ENCODE measurements at regions not wholly inside any gene's neighbourhood (a gene's known extent, or its start where the extent isn't known, plus 50 kb on each side); places are given as distances from the start of the nearest gene placed in this dataset.

- ChIA-PET CTCF (no interaction called here), POLR2A (no interaction called here)
- peaks cover 16% of the 10 kb centered on the region for H3K4me1 Mint-ChIP-seq
- no peaks in the 10 kb centered on the region for H3K36me3 Mint-ChIP-seq (ENCODE audit: low read depth)
- H3K9me3 Mint-ChIP-seq (ENCODE audit: low read depth), result no peaks in the 10 kb centered on the region
- H3K27ac Mint-ChIP-seq, result no peak overlapping the region
- ATAC-seq (no peak), DNase-seq (no peak)
- intact Hi-C loops (cut with DNase I, micrococcal nuclease), result no loop called here
- H3K4me3 Mint-ChIP-seq, result no peak overlapping the region
- H3K27me3 Mint-ChIP-seq, result peaks cover 14% of the 10 kb centered on the region
These were observed 167.0 kb downstream of the NUFIP1 start for GRCh38 chr13:44822291-44822690.

DNA sequence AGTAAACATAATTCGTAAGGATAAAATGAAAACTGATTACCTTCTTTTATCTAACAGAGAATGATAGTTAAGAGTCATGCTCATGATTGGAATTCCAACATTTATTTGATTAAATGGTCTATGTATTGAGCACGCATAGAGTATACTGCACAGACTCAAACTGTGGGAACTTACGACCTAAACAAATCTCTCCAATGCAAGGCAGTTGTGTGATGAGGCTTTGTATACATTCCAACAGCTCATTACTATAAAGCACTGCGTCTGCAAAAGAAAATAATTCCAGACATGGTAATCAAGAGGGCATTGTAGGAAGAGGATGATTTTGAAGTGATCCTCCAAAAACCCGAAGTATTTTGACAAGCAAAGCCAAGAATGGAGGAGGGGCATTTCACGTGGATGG, 169.5 kb downstream of the NUFIP1 start:
- Mint-ChIP-seq H3K4me1 (peaks cover 27% of the 10 kb centered on the region), H3K36me3 (ENCODE audit: low read depth) (no peaks in the 10 kb centered on the region), H3K9me3 (ENCODE audit: low read depth) (no peaks in the 10 kb centered on the region), H3K4me3 (no peak overlapping the region), H3K27ac (peak overlapping the region; percentile 73), H3K27me3 (peaks cover 18% of the 10 kb centered on the region)
- no peak for DNase-seq
- CTCF ChIA-PET, result interaction anchor here (0.9 to 1.5 kb wide), 4 partner anchors 12 to 98 kb away, joined by 3 to 5 read pairs (median 4); no protein-coding TSS in a partner anchor
- POLR2A ChIA-PET, result no interaction called here
- ATAC-seq, result no peak
- intact Hi-C loops (cut with DNase I, micrococcal nuclease), result loop anchor here (1.0 to 5.0 kb wide), 11 partner anchors 50 to 622 kb away; partner anchors contain the start of gene TSC22D1 (in 1 of the 2)

GRCh38 chr13:44819245-44819644, 170.0 kb downstream of the NUFIP1 start:
- ChIA-PET CTCF (interaction anchor here (0.8 to 1.5 kb wide), 4 partner anchors 11 to 99 kb away, joined by 3 to 5 read pairs (median 3); no protein-coding TSS in a partner anchor), POLR2A (no interaction called here)
- Mint-ChIP-seq H3K27me3 (peaks cover 20% of the 10 kb centered on the region), H3K9me3 (ENCODE audit: low read depth) (no peaks in the 10 kb centered on the region), H3K4me1 (peaks cover 27% of the 10 kb centered on the region), H3K36me3 (ENCODE audit: low read depth) (no peaks in the 10 kb centered on the region), H3K27ac (peak overlapping the region; percentile 73), H3K4me3 (no peak overlapping the region)
- peak; percentile 43 for DNase-seq
- intact Hi-C loops (cut with DNase I, micrococcal nuclease), result loop anchor here (1.0 to 5.0 kb wide), 11 partner anchors 50 to 622 kb away; partner anchors contain the start of gene TSC22D1 (in 1 of the 2)
- peak; percentile 85 for ATAC-seq

GRCh38 chr13:44818428-44818827, 170.8 kb downstream of the NUFIP1 start:
- no peak for DNase-seq
- H3K4me3 Mint-ChIP-seq, result no peak overlapping the region
- ChIA-PET CTCF (interaction anchor here (0.6 to 0.8 kb wide), 3 partner anchors 84 to 253 kb away, joined by 3 read pairs; no protein-coding TSS in a partner anchor), POLR2A (no interaction called here)
- H3K4me1 Mint-ChIP-seq, result peaks cover 27% of the 10 kb centered on the region
- no peak for ATAC-seq
- H3K27me3 Mint-ChIP-seq, result peaks cover 21% of the 10 kb centered on the region
- H3K9me3 Mint-ChIP-seq (ENCODE audit: low read depth), result no peaks in the 10 kb centered on the region
- intact Hi-C loops (cut with DNase I, micrococcal nuclease), result loop anchor here (2.0 to 5.0 kb wide), 7 partner anchors 50 to 621 kb away; partner anchors contain the start of gene TSC22D1 (in 1 of the 2)
- H3K36me3 Mint-ChIP-seq (ENCODE audit: low read depth), result no peaks in the 10 kb centered on the region
- H3K27ac Mint-ChIP-seq, result no peak overlapping the region

GRCh38 chr13:44818016-44818415, 171.3 kb downstream of the NUFIP1 start:
- no peaks in the 10 kb centered on the region for H3K36me3 Mint-ChIP-seq (ENCODE audit: low read depth)
- H3K27ac Mint-ChIP-seq, result no peak overlapping the region
- H3K4me3 Mint-ChIP-seq, result no peak overlapping the region
- ATAC-seq, result no peak
- DNase-seq, result no peak
- ChIA-PET POLR2A (no interaction called here), CTCF (interaction anchor here (0.6 to 0.7 kb wide), 2 partner anchors 84 to 252 kb away, joined by 3 read pairs; no protein-coding TSS in a partner anchor)
- intact Hi-C loops (cut with DNase I, micrococcal nuclease), result loop anchor here (2.0 to 5.0 kb wide), 7 partner anchors 49 to 621 kb away; partner anchors contain the start of gene TSC22D1 (in 1 of the 2)
- H3K4me1 Mint-ChIP-seq, result peaks cover 27% of the 10 kb centered on the region
- no peaks in the 10 kb centered on the region for H3K9me3 Mint-ChIP-seq (ENCODE audit: low read depth)
- peaks cover 22% of the 10 kb centered on the region for H3K27me3 Mint-ChIP-seq

GRCh38 chr13:44817131-44817671, 172.1 kb downstream of the NUFIP1 start:
- no peaks in the 10 kb centered on the region for H3K9me3 Mint-ChIP-seq (ENCODE audit: low read depth)
- peaks cover 23% of the 10 kb centered on the region for H3K27me3 Mint-ChIP-seq
- no peaks in the 10 kb centered on the region for H3K36me3 Mint-ChIP-seq (ENCODE audit: low read depth)
- ATAC-seq, result no peak
- DNase-seq, result peak; percentile 8
- H3K4me1 Mint-ChIP-seq, result peaks cover 27% of the 10 kb centered on the region
- POLR2A ChIA-PET, result interaction anchor here (0.6 kb wide), 1 partner anchor 440 kb away, joined by 3 read pairs; no protein-coding TSS in a partner anchor
- intact Hi-C loops (cut with DNase I, micrococcal nuclease), result loop anchor here (5.0 kb wide), 5 partner anchors 100 to 620 kb away; partner anchors contain the start of gene TSC22D1 (in 1 of the 2)
- CTCF ChIA-PET, result interaction anchor here (0.6 kb wide), 1 partner anchor 170 kb away, joined by 3 read pairs; no protein-coding TSS in a partner anchor
- H3K4me3 Mint-ChIP-seq, result no peak overlapping the region
- no peak overlapping the region for H3K27ac Mint-ChIP-seq

DNA sequence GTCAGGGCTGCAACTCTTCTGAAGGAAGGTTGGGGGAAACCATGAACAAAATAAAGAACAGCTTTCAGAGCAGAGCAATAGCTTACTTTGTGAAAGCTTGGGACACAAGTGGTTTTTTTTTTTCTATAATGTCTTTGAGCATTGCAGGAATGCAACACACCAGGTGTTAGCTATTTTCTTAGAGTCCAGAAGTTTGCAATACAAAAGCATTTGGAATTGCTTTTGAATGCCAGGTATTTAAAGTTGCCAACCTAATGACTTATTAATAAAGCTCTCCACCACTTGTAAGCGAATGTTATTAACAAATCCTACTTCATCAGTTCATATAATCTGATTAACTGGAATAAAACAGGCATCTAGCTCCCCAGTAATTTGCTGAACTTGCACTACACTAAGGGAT, 172.6 kb downstream of the NUFIP1 start:
- POLR2A ChIA-PET, result interaction anchor here (0.6 kb wide), 1 partner anchor 440 kb away, joined by 3 read pairs; no protein-coding TSS in a partner anchor
- Mint-ChIP-seq H3K4me1 (peaks cover 27% of the 10 kb centered on the region), H3K9me3 (ENCODE audit: low read depth) (no peaks in the 10 kb centered on the region), H3K27me3 (peaks cover 23% of the 10 kb centered on the region), H3K36me3 (ENCODE audit: low read depth) (no peaks in the 10 kb centered on the region), H3K4me3 (no peak overlapping the region), H3K27ac (no peak overlapping the region)
- CTCF ChIA-PET, result interaction anchor here (0.5 to 0.6 kb wide), 2 partner anchors 23 to 170 kb away, joined by 3 read pairs; no protein-coding TSS in a partner anchor
- intact Hi-C loops (cut with DNase I, micrococcal nuclease), result loop anchor here (5.0 kb wide), 5 partner anchors 101 to 619 kb away; partner anchors contain the start of gene TSC22D1 (in 1 of the 2)
- DNase-seq, result no peak
- ATAC-seq, result no peak

GRCh38 chr13:44815623-44816022, 173.6 kb downstream of the NUFIP1 start:
- Mint-ChIP-seq H3K9me3 (ENCODE audit: low read depth) (no peaks in the 10 kb centered on the region), H3K27ac (no peak overlapping the region), H3K27me3 (peaks cover 22% of the 10 kb centered on the region), H3K4me3 (no peak overlapping the region), H3K4me1 (peaks cover 32% of the 10 kb centered on the region), H3K36me3 (ENCODE audit: low read depth) (no peaks in the 10 kb centered on the region)
- POLR2A ChIA-PET, result interaction anchor here (0.6 kb wide), 1 partner anchor 623 kb away, joined by 3 read pairs; no protein-coding TSS in a partner anchor
- ATAC-seq (peak; percentile 85), DNase-seq (peak; percentile 70)
- CTCF ChIA-PET, result interaction anchor here (0.6 kb wide), 1 partner anchor 177 kb away, joined by 3 read pairs; no protein-coding TSS in a partner anchor
- intact Hi-C loops (cut with DNase I, micrococcal nuclease), result loop anchor here (1.0 to 5.0 kb wide), 6 partner anchors 102 to 618 kb away; partner anchors contain the start of gene TSC22D1 (in 1 of the 2)

DNA sequence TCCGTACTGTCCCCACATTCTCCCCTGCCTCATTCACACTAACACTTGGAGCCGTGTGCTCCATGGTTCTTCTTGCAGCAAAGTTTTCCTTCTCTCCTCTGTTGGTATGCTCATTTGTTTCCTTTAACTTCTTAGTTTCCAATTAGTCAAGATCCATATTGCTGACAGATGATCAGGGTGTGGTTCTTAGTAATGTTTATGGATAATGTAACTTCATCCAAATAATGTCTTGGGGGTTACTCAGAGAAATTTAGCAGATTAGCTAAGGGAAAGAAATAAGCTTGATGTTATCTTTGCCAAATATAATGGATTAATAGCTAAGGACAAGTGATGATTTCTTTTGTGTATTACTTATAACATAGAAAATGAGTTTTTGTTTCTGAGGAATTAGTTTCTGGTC, 174.4 kb downstream of the NUFIP1 start:
- ChIA-PET CTCF (no interaction called here), POLR2A (no interaction called here)
- Mint-ChIP-seq H3K36me3 (ENCODE audit: low read depth) (no peaks in the 10 kb centered on the region), H3K4me3 (no peak overlapping the region), H3K9me3 (ENCODE audit: low read depth) (no peaks in the 10 kb centered on the region), H3K4me1 (peaks cover 32% of the 10 kb centered on the region), H3K27ac (no peak overlapping the region), H3K27me3 (peaks cover 19% of the 10 kb centered on the region)
- intact Hi-C loops (cut with DNase I, micrococcal nuclease), result loop anchor here (1.0 to 5.0 kb wide), 6 partner anchors 102 to 618 kb away; partner anchors contain the start of gene TSC22D1 (in 1 of the 2)
- DNase-seq, result no peak
- ATAC-seq, result no peak

GRCh38 chr13:44814161-44814560, 175.1 kb downstream of the NUFIP1 start:
- Mint-ChIP-seq H3K9me3 (ENCODE audit: low read depth) (no peaks in the 10 kb centered on the region), H3K27ac (no peak overlapping the region), H3K4me1 (peaks cover 25% of the 10 kb centered on the region), H3K36me3 (ENCODE audit: low read depth) (no peaks in the 10 kb centered on the region), H3K27me3 (peaks cover 19% of the 10 kb centered on the region), H3K4me3 (no peak overlapping the region)
- no peak for DNase-seq
- POLR2A ChIA-PET, result no interaction called here
- intact Hi-C loops (cut with DNase I, micrococcal nuclease), result no loop called here
- ATAC-seq, result no peak
- CTCF ChIA-PET, result interaction anchor here (0.7 to 0.8 kb wide), 2 partner anchors 119 to 1212 kb away, joined by 4 to 6 read pairs; no protein-coding TSS in a partner anchor

DNA sequence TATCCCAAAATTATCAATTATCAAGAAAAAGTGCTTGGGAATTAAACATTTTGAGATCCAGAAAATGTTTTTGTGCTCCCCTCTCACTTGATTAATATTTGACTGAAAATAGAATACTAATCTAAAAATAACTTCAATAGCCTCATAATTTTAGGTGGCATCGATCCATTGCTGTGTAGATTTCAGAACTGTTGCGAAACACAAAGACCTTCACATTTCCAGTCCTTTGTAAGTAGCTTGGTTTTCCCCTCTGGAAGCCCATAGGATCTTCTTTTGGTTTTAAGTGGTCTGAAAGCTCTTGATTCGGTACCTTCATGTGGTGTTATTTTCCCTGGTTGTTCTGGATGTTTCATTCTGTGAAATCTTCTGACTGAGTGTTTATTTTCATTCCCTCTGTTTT, 176.5 kb downstream of the NUFIP1 start:
- Mint-ChIP-seq H3K36me3 (ENCODE audit: low read depth) (no peaks in the 10 kb centered on the region), H3K4me1 (peaks cover 16% of the 10 kb centered on the region), H3K27me3 (peaks cover 15% of the 10 kb centered on the region), H3K9me3 (ENCODE audit: low read depth) (no peaks in the 10 kb centered on the region), H3K27ac (no peak overlapping the region), H3K4me3 (no peak overlapping the region)
- DNase-seq (no peak), ATAC-seq (no peak)
- POLR2A ChIA-PET, result no interaction called here
- intact Hi-C loops (cut with DNase I, micrococcal nuclease), result no loop called here
- CTCF ChIA-PET, result no interaction called here

Measured in activated CD4-positive, alpha-beta T cell treated with anti-CD3 and anti-CD28 coated beads for 36 hours (primary cell).